Ovary (tissue), 3 donors: ENCODE measurements at regions not wholly inside any gene's neighbourhood (a gene's known extent, or its start where the extent isn't known, plus 50 kb on each side); places are given as distances from the start of the nearest gene placed in this dataset.
"Not testable (repeated sequence)": the region's sequence is repeated elsewhere in the genome, so short reads cannot be mapped to it uniquely, and the experiment has no call there.

Source experiments
- CTCF ChIP-seq, 3 donors: fragments of 450-650 bp in 2 of 3; fragments of 200-600 bp in 1 of 3; IDR thresholded peaks; one replicate each; pipeline versions ENCODE4 v1.5.1 to v1.8.0; 2016 to 2022; ENCODE audit warnings: antibody characterized with exemption in 3 of 3, mild to moderate bottlenecking in 1 of 3
- POLR2A ChIP-seq: fragments of 450-650 bp; IDR thresholded peaks from one replicate; pipeline ENCODE4 v1.6.1; 2017; ENCODE audit warnings: antibody characterized with exemption, mild to moderate bottlenecking, moderate library complexity
- donor health status: DM: no; HTN: no; CAD: no.

GRCh38 chr17:47062851-47063250, 83.8 kb upstream of the RPRML start:
- TF ChIP-seq POLR2A; CTCF (IDR thresholded peaks at IDR 0.05): not testable (repeated sequence)
